ENCODE measurements at regions not wholly inside any gene's neighbourhood (a gene's known extent, or its start where the extent isn't known, plus 50 kb on each side); places are given as distances from the start of the nearest gene placed in this dataset.
"Not testable (repeated sequence)": the region's sequence is repeated elsewhere in the genome, so short reads cannot be mapped to it uniquely, and the experiment has no call there.

DNA sequence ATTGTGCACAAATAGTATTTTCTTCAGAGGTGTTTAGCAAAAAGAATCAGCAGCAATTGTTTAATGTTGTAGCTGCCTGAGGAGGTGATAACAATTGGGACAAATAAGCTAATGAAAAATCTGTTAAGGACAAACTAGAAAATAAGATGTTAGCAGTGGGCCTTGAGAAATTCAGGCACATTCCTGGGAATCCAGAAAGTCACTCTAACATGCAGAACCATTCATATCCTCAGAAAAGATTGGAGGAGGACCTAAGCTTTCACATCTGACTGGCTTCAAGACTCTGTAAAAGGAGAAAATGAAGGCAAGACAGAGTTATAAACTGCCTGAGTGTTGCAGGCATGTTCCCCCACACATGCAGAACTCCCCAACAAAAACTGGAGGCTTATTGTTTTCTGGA lies 353.5 kb upstream of the RGPD4 start:
- DNase-seq, result no peak

DNA sequence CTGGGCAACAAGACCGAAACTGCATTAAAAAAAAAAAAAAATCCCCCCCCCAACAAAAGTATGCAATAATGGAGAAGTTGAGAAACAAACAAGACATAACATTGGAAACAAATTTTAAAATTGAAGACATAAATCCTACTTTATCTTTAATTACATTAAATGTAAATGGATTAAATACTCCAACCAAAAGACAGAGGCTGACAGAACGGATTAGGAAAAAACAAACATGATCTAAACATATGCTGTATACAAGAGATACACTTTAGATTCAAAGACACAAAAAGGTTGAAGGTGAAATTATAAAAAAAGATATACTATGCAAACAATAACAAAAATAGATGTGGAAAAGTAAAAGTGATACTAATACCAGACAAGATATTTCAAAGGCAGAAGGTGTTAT lies 350.8 kb upstream of the RGPD4 start:
- no peak for DNase-seq

GRCh38 chr2:107502539-107502938 lies 324.2 kb upstream of the RGPD4 start:
- no peak for DNase-seq

DNA sequence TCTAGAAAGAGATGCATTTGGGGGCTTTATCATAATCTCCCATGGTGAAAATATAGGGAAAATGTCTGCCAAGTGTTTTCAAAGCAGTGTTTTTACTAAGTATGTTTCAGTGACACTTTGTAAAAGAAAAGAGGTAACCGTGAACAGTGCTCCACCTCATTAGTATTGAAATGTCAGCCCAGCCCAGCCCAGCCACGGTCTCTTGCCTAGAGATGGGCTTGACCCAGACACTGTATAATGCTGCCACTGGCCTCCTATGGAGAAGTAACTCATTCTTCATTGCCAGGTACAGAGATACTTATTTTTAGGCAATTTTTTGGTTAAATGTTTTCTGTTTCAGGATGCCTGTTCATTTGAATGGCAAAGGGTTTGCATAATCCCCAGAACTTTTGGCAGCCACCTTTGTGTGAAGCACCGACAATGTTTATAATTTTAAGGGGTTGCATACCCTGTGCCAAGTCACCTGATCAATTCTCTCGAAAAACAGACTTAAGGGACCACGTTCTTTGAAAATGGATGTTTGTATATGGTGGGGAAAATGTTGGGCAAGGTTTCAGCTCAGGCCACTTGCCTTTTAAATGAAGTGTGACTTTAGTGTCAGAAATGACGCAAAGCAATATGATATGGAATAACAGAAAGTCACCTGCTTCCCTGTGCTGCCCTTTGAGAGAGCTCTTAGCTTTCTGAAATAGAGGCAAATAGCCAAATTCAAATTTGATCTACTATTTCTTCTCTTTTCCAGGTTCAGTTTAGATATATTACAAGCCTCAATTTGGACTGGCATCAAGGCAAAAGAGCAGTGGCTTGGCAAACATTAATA lies 314.5 kb upstream of the RGPD4 start:
- DNase-seq, result no peak

- DNase-seq, result no peak
These were observed 301.3 kb upstream of the RGPD4 start for GRCh38 chr2:107525406-107525805.

- no peak for DNase-seq
These were observed 297.5 kb upstream of the RGPD4 start for GRCh38 chr2:107529146-107529545.

DNA sequence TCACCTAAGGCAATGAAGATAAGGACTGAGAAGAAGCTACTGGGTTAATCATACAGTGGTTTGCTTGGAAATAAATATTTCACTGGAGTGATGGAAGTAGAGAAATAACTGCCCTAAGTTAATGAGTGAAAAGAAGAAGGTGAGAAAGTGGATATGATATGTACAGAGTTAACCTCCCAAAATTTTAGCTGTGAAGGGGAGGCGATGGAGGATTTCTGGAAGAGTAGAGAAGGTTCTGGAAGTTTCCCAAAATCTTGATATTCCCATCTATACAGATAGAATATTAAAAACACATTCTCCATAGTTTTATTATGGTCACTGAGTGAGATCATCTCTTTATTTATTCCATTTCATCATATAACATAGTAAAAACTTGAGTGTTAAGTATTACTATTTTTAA lies 296.6 kb upstream of the RGPD4 start:
- DNase-seq, result no peak

- no peak for DNase-seq
These were observed 291.8 kb upstream of the RGPD4 start for GRCh38 chr2:107534926-107535325.

- not testable (repeated sequence) for DNase-seq
These were observed 290.6 kb upstream of the RGPD4 start for GRCh38 chr2:107535905-107536689.

GRCh38 chr2:107542314-107542740 lies 284.4 kb upstream of the RGPD4 start:
- DNase-seq, result no peak

DNA sequence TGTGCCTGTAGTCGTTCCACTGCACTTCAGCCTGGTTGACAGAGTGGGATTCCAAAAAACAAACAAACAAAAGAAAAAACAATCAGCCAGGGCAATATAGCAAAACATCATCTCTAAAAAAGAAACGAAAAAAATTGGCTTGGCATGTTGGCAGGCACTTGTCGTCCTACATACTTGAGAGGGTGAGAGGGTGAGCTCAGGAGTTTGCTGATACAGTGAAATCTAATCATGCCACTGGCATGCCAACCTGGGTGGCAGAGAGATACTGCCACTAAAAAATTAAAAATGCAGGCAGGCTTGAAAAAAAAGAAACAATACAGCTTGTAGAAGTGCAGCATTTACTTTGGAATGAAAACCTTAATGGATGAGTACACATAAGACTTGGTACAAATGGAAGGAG lies 282.9 kb upstream of the RGPD4 start:
- DNase-seq, result no peak

DNA sequence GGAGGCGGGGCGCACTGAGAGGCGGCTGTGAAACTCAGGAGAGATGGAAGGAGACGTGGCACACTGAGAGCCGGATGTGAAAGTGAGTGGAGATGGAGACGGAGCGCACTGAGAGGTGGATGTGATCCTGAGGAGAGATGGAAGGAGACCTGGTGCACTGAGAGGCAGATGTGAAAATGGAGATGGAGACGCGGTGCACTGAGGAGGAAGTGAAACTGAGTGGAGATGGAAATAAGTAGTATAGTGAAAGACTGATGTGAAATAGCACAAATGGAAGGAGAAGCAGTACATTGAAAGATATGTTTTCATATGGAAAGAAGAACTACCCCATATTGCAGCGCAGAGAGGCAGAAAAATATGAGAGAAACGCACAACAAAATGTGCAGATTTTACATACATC lies 281.6 kb upstream of the RGPD4 start:
- no peak for DNase-seq

DNA sequence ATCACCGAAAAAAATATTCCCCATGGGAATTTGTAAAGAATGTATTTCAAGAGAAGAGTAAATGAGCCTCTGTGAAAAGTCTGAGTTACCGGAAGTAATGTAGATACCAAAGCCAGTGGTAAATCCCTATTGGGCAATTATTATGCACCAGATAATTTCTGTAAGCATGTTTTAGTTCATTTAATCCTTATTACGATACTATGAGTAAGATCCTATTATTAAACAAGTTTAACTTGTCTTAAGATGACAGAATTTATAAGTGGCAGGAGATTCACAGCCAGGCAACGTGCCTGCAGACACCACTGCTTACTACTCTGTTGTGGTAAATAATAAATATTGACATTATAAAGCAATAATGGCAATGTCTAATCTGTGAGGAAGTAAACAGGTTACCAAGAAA lies 280.8 kb upstream of the RGPD4 start:
- DNase-seq, result no peak

GRCh38 chr2:107548216-107548615 lies 278.5 kb upstream of the RGPD4 start:
- DNase-seq, result no peak

GRCh38 chr2:107553046-107553445 lies 273.6 kb upstream of the RGPD4 start:
- DNase-seq, result no peak

DNA sequence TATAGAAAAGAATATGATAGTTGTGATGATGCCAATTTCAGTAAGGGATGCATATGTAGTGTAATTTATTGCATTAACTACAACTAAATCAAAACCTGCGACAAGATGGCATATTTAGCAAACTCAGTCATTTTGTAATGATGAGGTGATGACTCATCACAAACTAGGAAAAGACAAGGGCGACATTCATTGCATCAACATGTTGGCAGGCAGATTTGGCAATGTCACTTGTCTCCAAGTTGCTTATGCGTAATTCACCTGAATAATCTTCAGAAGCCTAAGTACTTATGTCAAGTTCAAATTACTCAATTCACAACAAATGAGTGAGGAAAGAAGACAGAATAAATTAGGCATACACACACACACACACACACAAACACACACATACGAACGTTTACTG lies 273.2 kb upstream of the RGPD4 start:
- no peak for DNase-seq

DNA sequence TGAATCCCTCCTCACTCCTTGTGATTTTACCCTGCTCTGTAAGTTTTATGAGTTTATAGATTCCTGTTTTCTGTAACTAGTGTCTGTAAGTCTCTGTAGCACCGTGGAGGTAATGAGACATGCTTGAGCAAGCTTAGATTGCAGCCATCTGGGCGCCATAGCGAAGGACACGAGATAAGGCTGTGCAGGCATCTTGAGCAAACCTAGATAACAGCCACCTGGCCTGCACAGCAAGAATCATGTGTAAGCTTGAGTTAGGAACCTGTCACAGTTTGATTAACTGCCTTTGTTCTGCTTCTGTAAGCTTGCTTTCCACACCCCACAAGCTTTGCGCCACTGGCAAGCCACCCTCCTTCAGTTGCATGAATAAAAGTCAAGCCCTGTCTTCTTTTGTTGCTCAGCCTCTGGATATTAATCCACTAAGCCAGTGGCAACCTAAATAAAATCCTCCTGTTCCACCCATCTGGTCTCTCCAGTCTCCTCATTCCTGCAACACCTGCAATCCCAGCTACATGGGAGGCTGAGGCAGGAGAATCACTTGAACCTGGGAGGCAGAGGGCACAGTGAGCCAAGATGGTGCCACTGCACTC lies 270.6 kb upstream of the RGPD4 start:
- no peak for DNase-seq

- no peak for DNase-seq
These were observed 268.4 kb upstream of the RGPD4 start for GRCh38 chr2:107558295-107558694.

DNA sequence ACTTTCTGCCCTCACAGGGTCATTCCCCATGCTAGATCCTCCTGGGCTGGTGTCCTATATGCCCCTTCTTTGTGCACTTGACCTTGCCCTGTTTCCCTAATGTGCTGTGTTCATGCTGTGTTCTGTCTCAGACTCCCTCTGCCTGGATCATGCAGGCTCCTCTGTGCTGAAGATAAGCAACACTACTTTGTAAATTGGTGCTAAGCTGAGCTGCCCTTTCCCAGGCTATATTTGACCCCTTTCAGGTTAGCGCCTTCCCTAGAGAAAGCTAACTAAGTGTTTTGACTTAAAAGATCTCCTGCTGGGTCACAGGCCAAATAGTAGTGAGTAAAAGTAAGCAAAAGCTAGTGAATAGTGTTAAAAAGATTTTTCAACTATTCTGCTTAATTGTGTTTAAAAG lies 257.2 kb upstream of the RGPD4 start:
- DNase-seq, result no peak

- no peak for DNase-seq
These were observed 255.8 kb upstream of the RGPD4 start for GRCh38 chr2:107570876-107571275.

- DNase-seq, result not testable (repeated sequence)
These were observed 253.8 kb upstream of the RGPD4 start for GRCh38 chr2:107572890-107573289.

DNA sequence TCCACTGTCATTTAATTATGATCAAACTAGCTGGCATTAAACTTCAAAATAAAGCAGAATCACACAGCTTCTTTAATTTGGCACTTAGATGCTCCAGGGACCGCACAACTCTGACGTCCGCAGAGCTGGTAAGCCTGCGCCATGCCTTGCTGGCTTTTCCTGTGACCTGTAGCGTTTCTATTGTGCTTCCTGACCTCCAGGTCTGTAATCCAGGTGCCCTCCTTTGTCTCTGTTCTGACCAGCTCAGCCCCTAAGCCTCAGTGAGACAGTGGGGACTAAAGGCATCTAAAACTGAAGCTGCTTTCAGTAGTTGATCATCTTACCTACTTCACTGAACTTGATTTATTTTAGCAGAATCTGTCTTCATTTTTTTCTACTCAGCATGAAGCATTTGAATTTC lies 249.7 kb upstream of the RGPD4 start:
- no peak for DNase-seq

DNA sequence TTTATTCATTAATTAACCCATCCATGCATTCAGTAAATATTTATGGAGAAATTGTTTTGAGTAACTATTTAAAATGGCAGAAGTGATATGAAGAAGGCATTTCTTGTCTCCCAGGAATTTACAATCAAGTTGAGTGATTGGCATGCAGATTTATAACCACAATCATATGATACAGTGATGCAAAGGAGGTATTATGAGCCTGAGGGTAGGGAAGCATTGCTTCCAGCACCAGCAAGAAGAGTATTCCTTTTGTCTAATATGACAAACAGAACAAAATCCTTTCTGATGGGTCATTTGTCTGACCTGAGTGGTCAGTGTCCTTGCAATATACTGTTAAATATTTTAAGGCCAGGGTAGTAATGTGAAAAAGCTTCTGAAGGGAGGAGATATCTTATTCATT lies 244.2 kb upstream of the RGPD4 start:
- DNase-seq, result no peak

- no peak for DNase-seq
These were observed 242.1 kb upstream of the RGPD4 start for GRCh38 chr2:107584577-107584976.

Data from NCI-H774 (cell line).